ENCODE measurements at regions not wholly inside any gene's neighbourhood (a gene's known extent, or its start where the extent isn't known, plus 50 kb on each side); places are given as distances from the start of the nearest gene placed in this dataset.

DNA sequence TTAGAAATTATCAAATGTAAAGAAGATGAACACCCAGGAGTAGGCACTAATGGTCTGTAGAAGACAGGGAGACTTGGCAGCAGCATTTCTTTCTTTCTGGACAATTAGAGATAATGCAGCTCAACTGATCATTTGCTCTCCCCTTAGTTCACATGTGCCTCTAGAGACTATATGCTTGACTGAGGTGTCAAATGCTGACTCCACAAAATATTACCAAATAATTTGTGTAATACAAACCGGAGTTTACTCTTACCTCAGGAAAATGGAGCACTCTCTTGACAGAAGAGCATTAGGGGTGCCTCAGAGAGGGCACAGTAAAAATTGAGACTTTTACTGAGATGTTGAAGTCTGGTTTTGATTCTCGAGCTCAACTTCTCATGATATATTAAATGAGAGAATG is 131.8 kb downstream of the ATP6V1G3 start:
- in situ Hi-C loops (cut with MboI), result no loop called here
- no peaks in the 10 kb centered on the region for H3K9me1 ChIP-seq (ENCODE audit: control insufficient read depth, insufficient read depth, low read length)
- CTCF ChIA-PET (ENCODE audit: low intra/inter-chr PET ratio), result no interaction called here
- DNase-seq (ENCODE audit: extremely low read depth in 1 of 4, low spot score in 3 of 4) (no peak), ATAC-seq (no peak), FAIRE-seq (no peak)
- intact Hi-C loops (cut with micrococcal nuclease), result no loop called here
- WGBS (ENCODE audit: insufficient coverage, low coverage, missing lambda C conversion rate), result 0% methylated on average over 2 of the region's 2 CpGs
- no peaks in the 10 kb centered on the region for H3K36me3 ChIP-seq (ENCODE audit: control insufficient read depth, insufficient read depth, low read length)
- no TSS peak for BruUV-seq (replicated peaks)
- no peak overlapping the region for H3K4me3 ChIP-seq
- POLR2A ChIA-PET, result no interaction called here
- no peaks in the 10 kb centered on the region for H3K79me2 ChIP-seq (ENCODE audit: control insufficient read depth, insufficient read depth, low read length)
- no peaks in the 10 kb centered on the region for H3K4me1 ChIP-seq (replicated peaks in 1 of 2; ENCODE audit: control insufficient read depth in 2 of 2, insufficient read depth in 2 of 2, low read length in 2 of 2)
- H3K27me3 ChIP-seq (ENCODE audit: control insufficient read depth in 2 of 2, insufficient read depth in 2 of 2, low read length in 2 of 2), result no peaks in the 10 kb centered on the region
- H3K4me2 ChIP-seq (ENCODE audit: insufficient read depth, low read length), result no peak overlapping the region
- TF ChIP-seq MAFK (IDR thresholded peaks at IDR 0.05; ENCODE audit: low read length), result peak; percentile 68; the same call in 1 of the 2 replicates
- peak; percentile 56 for TF ChIP-seq C11orf30 (IDR thresholded peaks at IDR 0.05; ENCODE audit: low read depth)
- TF ChIP-seq ZNF316 (IDR thresholded peaks at IDR 0.05), result peak; percentile 73
- peak; percentile 53 for TF ChIP-seq MAFG (tag; conservative IDR thresholded peaks at IDR 0.05)
- TF ChIP-seq, protein P1, sequence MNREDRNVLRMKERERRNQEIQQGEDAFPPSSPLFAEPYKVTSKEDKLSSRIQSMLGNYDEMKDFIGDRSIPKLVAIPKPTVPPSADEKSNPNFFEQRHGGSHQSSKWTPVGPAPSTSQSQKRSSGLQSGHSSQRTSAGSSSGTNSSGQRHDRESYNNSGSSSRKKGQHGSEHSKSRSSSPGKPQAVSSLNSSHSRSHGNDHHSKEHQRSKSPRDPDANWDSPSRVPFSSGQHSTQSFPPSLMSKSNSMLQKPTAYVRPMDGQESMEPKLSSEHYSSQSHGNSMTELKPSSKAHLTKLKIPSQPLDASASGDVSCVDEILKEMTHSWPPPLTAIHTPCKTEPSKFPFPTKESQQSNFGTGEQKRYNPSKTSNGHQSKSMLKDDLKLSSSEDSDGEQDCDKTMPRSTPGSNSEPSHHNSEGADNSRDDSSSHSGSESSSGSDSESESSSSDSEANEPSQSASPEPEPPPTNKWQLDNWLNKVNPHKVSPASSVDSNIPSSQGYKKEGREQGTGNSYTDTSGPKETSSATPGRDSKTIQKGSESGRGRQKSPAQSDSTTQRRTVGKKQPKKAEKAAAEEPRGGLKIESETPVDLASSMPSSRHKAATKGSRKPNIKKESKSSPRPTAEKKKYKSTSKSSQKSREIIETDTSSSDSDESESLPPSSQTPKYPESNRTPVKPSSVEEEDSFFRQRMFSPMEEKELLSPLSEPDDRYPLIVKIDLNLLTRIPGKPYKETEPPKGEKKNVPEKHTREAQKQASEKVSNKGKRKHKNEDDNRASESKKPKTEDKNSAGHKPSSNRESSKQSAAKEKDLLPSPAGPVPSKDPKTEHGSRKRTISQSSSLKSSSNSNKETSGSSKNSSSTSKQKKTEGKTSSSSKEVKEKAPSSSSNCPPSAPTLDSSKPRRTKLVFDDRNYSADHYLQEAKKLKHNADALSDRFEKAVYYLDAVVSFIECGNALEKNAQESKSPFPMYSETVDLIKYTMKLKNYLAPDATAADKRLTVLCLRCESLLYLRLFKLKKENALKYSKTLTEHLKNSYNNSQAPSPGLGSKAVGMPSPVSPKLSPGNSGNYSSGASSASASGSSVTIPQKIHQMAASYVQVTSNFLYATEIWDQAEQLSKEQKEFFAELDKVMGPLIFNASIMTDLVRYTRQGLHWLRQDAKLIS (CRISPR knock-in tag; IDR thresholded peaks at IDR 0.05), result no peak
- TF ChIP-seq MAFF (IDR thresholded peaks at IDR 0.05; ENCODE audit: low read length), result peak; percentile 74
- TF ChIP-seq ZNF134 (CRISPR knock-in tag; conservative IDR thresholded peaks at IDR 0.05), result no peak
- H3K9me3 ChIP-seq (replicated peaks; ENCODE audit: control insufficient read depth, insufficient read depth, low read depth, low read length), result no peaks in the 10 kb centered on the region
- no peak overlapping the region for H3K9ac ChIP-seq (ENCODE audit: insufficient read depth in 1 of 2, low read depth in 2 of 2, low read length in 2 of 2)
- H4K20me1 ChIP-seq (replicated peaks; ENCODE audit: control insufficient read depth, insufficient read depth, low read length), result no peaks in the 10 kb centered on the region
- H2AFZ ChIP-seq (ENCODE audit: low read depth, low read length), result no peak overlapping the region
- H3K27ac ChIP-seq (ENCODE audit: extremely low read depth, low read depth, low read length), result no peak overlapping the region
